HEK293 (cell line): ENCODE measurements at regions not wholly inside any gene's neighbourhood (a gene's known extent, or its start where the extent isn't known, plus 50 kb on each side); places are given as distances from the start of the nearest gene placed in this dataset.
A peak's percentile ranks its signal among the peaks of the same experiment; 100 is the strongest.

Experiments used
- CTCF ChIA-PET: fragments of 350-600 bp; formaldehyde crosslinking; extraction: SDS; loops from one replicate; lab custom pipeline; 2021; ENCODE audit warnings: antibody characterized with exemption; lab: Yijun Ruan, JAX
- POLR2A ChIA-PET: fragments of 300-600 bp; formaldehyde crosslinking; extraction: SDS; loops from one replicate; lab custom pipeline; 2020; ENCODE audit warnings: antibody characterized with exemption, inconsistent platforms; lab: Yijun Ruan, JAX
- H3K27ac ChIP-seq: fragments of 200-500 bp; sonication (Bioruptor generic); 2 replicates; pipeline ENCODE4 v1.5.1; 2014; ENCODE audit warnings: low read depth, low read length, control low read depth, inconsistent platforms; ENCODE audit errors: extremely low read depth
- H3K36me3 ChIP-seq, 2 experiments: fragments of 200-500 bp in 1 of 2; sonication (Bioruptor generic) in 1 of 2; 1 replicate in 1 of 2; 2 replicates in 1 of 2; pipeline ENCODE4 v1.5.1; 2014 to 2017; ENCODE audit warnings: inconsistent platforms in 2 of 2, low read length in 2 of 2; ENCODE audit not compliant: control insufficient read depth in 2 of 2, insufficient read depth in 1 of 2
- H3K4me1 ChIP-seq: fragments of 200-500 bp; sonication (Bioruptor generic); 2 replicates; pipeline ENCODE4 v1.5.1; 2014; ENCODE audit warnings: mild to moderate bottlenecking, low read length, inconsistent platforms; ENCODE audit not compliant: control insufficient read depth, insufficient read depth
- H3K4me3 ChIP-seq: 2 replicates; pipeline ENCODE4 v1.5.1; 2011; ENCODE audit warnings: low read depth, mild to moderate bottlenecking, control low read depth, low read length, moderate library complexity
- H3K9me3 ChIP-seq: fragments of 200-500 bp; sonication (Bioruptor generic); 2 replicates; pipeline ENCODE4 v1.5.1; 2014; ENCODE audit warnings: low read depth, low read length, inconsistent platforms; ENCODE audit not compliant: control insufficient read depth, insufficient read depth
- AEBP2 ChIP-seq: fragments of 450-650 bp; formaldehyde crosslinking; IDR thresholded peaks from 2 replicates; pipeline ENCODE4 v1.5.1; 2016; ENCODE audit warnings: missing biosample characterization, missing genetic modification characterization, borderline replicate concordance
- GLIS2 ChIP-seq: fragments of 450-650 bp; formaldehyde crosslinking; IDR thresholded peaks from 2 replicates; pipeline ENCODE4 v1.5.1; 2016; ENCODE audit warnings: missing biosample characterization, missing genetic modification characterization
- SCRT1 ChIP-seq: fragments of 450-650 bp; formaldehyde crosslinking; IDR thresholded peaks from 2 replicates; pipeline ENCODE4 v1.5.1; 2016; ENCODE audit warnings: missing biosample characterization, missing genetic modification characterization, borderline replicate concordance
- SETDB1 ChIP-seq: IDR thresholded peaks from one replicate; pipeline ENCODE4 v1.6.1; 2017; ENCODE audit warnings: mild to moderate bottlenecking, low read length, moderate library complexity, mixed read lengths; ENCODE audit not compliant: insufficient read length
- ZBTB48 ChIP-seq: fragments of 450-650 bp; formaldehyde crosslinking; IDR thresholded peaks from 2 replicates; pipeline ENCODE4 v1.5.1; 2016; ENCODE audit warnings: missing biosample characterization, missing genetic modification characterization
- ZNF169 ChIP-seq: fragments of 450-650 bp; formaldehyde crosslinking; IDR thresholded peaks from 2 replicates; pipeline ENCODE4 v1.5.1; 2016; ENCODE audit warnings: missing biosample characterization, missing genetic modification characterization
- ZNF341 ChIP-seq: fragments of 450-650 bp; formaldehyde crosslinking; IDR thresholded peaks from 2 replicates; pipeline ENCODE4; 2016; ENCODE audit warnings: low read depth, missing biosample characterization, missing genetic modification characterization
- ZNF548 ChIP-seq: fragments of 450-650 bp; formaldehyde crosslinking; IDR thresholded peaks from 2 replicates; pipeline ENCODE4 v1.5.1; 2016; ENCODE audit warnings: missing biosample characterization, missing genetic modification characterization
- ZNF558 ChIP-seq: fragments of 450-650 bp; formaldehyde crosslinking; IDR thresholded peaks from 2 replicates; pipeline ENCODE4 v1.5.1; 2016; ENCODE audit warnings: missing biosample characterization, missing genetic modification characterization
- ZNF571 ChIP-seq: fragments of 450-650 bp; formaldehyde crosslinking; IDR thresholded peaks from 2 replicates; pipeline ENCODE4 v1.5.0; 2017; ENCODE audit warnings: missing biosample characterization, missing genetic modification characterization
- ZNF837 ChIP-seq: fragments of 450-650 bp; formaldehyde crosslinking; IDR thresholded peaks from 2 replicates; pipeline ENCODE4 v1.5.1; 2016; ENCODE audit warnings: missing biosample characterization, missing genetic modification characterization
- ZSCAN5A ChIP-seq: fragments of 450-650 bp; formaldehyde crosslinking; IDR thresholded peaks from 2 replicates; pipeline ENCODE4 v1.5.1; 2016; ENCODE audit warnings: missing biosample characterization, missing genetic modification characterization
- TF ChIP-seq, protein P1 (sequence below): fragments of 450-650 bp; formaldehyde crosslinking; IDR thresholded peaks from 2 replicates; pipeline ENCODE4 v1.5.1; 2017; ENCODE audit warnings: missing biosample characterization, missing genetic modification characterization
- TF ChIP-seq, protein P2 (sequence below): fragments of 450-650 bp; formaldehyde crosslinking; IDR thresholded peaks from 2 replicates; pipeline ENCODE4 v1.5.1; 2016; ENCODE audit warnings: missing biosample characterization, missing genetic modification characterization

- ChIA-PET CTCF (no interaction called here), POLR2A (no interaction called here)
- no peak overlapping the region for H3K4me3 ChIP-seq
- H3K4me1 ChIP-seq = no peaks in the 10 kb centered on the region
- TF ChIP-seq ZNF571 (tag by site-specific recombination) (no peak), ZNF169 (tag by site-specific recombination) (no peak), ZBTB48 (tag by site-specific recombination) (no peak), ZNF558 (tag by site-specific recombination) (peak; percentile 96), SETDB1 (peak; percentile 44), GLIS2 (tag by site-specific recombination) (no peak), ZNF837 (tag by site-specific recombination) (no peak), AEBP2 (tag by site-specific recombination) (no peak)
- TF ChIP-seq, protein P1, sequence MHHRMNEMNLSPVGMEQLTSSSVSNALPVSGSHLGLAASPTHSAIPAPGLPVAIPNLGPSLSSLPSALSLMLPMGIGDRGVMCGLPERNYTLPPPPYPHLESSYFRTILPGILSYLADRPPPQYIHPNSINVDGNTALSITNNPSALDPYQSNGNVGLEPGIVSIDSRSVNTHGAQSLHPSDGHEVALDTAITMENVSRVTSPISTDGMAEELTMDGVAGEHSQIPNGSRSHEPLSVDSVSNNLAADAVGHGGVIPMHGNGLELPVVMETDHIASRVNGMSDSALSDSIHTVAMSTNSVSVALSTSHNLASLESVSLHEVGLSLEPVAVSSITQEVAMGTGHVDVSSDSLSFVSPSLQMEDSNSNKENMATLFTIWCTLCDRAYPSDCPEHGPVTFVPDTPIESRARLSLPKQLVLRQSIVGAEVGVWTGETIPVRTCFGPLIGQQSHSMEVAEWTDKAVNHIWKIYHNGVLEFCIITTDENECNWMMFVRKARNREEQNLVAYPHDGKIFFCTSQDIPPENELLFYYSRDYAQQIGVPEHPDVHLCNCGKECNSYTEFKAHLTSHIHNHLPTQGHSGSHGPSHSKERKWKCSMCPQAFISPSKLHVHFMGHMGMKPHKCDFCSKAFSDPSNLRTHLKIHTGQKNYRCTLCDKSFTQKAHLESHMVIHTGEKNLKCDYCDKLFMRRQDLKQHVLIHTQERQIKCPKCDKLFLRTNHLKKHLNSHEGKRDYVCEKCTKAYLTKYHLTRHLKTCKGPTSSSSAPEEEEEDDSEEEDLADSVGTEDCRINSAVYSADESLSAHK = no peak
- TF ChIP-seq, protein P2, sequence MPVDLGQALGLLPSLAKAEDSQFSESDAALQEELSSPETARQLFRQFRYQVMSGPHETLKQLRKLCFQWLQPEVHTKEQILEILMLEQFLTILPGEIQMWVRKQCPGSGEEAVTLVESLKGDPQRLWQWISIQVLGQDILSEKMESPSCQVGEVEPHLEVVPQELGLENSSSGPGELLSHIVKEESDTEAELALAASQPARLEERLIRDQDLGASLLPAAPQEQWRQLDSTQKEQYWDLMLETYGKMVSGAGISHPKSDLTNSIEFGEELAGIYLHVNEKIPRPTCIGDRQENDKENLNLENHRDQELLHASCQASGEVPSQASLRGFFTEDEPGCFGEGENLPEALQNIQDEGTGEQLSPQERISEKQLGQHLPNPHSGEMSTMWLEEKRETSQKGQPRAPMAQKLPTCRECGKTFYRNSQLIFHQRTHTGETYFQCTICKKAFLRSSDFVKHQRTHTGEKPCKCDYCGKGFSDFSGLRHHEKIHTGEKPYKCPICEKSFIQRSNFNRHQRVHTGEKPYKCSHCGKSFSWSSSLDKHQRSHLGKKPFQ = no peak
- H3K36me3 ChIP-seq = no peaks in the 10 kb centered on the region
- H3K27ac ChIP-seq = no peak overlapping the region
- no peaks in the 10 kb centered on the region; the same call in 1 of the 2 replicates for H3K9me3 ChIP-seq
Observed at GRCh38 chr15:69777356-69777755, 320.4 kb downstream of the TLE3 start.

DNA sequence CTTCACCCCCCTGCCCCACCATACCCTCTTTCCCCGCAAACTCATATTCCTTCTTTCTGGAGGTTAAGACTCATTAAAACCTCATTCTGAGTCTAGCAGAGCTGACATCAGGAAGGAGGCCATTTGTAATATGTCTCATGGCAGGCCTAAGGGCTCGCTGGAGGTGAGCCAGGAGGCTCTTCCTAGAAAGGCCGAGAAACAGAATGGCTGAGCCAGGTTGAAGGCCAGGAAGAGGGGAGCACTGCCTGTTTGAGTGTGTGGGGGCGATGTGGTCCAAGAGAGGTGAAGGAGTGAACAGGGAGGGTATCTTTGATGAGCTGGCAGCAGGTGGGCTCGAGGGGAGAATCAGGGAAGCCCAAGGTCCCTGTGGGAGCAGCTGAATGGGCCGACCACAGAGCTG lies 317.3 kb downstream of the TLE3 start:
- no peak overlapping the region for H3K27ac ChIP-seq
- ChIA-PET CTCF (no interaction called here), POLR2A (no interaction called here)
- TF ChIP-seq ZNF341 (peak; percentile 65), ZNF548 (tag by site-specific recombination) (no peak)
- H3K4me3 ChIP-seq = no peak overlapping the region
- no peaks in the 10 kb centered on the region; the same call in 1 of the 2 replicates for H3K4me1 ChIP-seq
- H3K9me3 ChIP-seq = no peaks in the 10 kb centered on the region; the same call in 1 of the 2 replicates
- no peaks in the 10 kb centered on the region for H3K36me3 ChIP-seq

DNA sequence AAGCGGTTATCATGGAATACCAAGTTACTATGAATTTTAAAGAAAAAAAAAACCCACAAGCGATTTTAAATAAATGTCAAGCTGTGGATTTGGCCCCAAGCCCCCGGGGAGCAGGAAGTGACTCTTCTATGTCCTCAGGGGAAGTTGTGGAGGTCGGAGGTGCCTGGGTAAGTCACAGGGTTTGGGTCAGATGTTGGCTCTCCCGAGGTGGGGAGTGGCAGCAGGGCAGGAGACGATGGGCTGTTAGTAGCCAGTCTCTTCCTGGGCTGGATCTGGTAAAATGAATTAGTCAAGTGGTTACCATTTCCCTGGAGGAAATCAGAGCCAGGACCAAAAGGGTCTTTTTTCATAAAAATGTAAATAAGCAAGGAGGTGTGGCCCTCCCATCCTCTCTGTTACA lies 316.7 kb downstream of the TLE3 start:
- ChIA-PET CTCF (no interaction called here), POLR2A (no interaction called here)
- no peaks in the 10 kb centered on the region; the same call in 1 of the 2 replicates for H3K4me1 ChIP-seq
- H3K4me3 ChIP-seq = no peak overlapping the region
- H3K9me3 ChIP-seq = no peaks in the 10 kb centered on the region; the same call in 1 of the 2 replicates
- TF ChIP-seq ZSCAN5A (no peak), SCRT1 (tag by site-specific recombination) (no peak)
- no peak overlapping the region for H3K27ac ChIP-seq
- no peaks in the 10 kb centered on the region for H3K36me3 ChIP-seq
